HepG2 (cell line): ENCODE measurements at regions not wholly inside any gene's neighbourhood (a gene's known extent, or its start where the extent isn't known, plus 50 kb on each side); places are given as distances from the start of the nearest gene placed in this dataset.
A peak's percentile ranks its signal among the peaks of the same experiment; 100 is the strongest.

Source experiments
- ETV5 ChIP-seq: IDR thresholded peaks from 2 replicates; pipeline ENCODE4 v1.6.1; 2018; ENCODE audit warnings: missing biosample characterization, missing genetic modification reagents, inconsistent platforms, borderline replicate concordance
- PRMT3 ChIP-seq: sonication (generic); formaldehyde crosslinking; IDR thresholded peaks from 2 replicates; pipeline ENCODE4 v1.8.1; 2022; ENCODE audit warnings: low read depth, mild to moderate bottlenecking, moderate library complexity, missing genetic modification reagents, borderline replicate concordance
- RXRA ChIP-seq: sonication (generic); formaldehyde crosslinking; IDR thresholded peaks from 2 replicates; pipeline ENCODE4 v1.5.1; 2020; ENCODE audit warnings: missing genetic modification reagents
- SMAD3 ChIP-seq: sonication (generic); formaldehyde crosslinking; IDR thresholded peaks from 2 replicates; pipeline ENCODE4 v1.4.0; 2020; ENCODE audit warnings: missing genetic modification reagents
- TAF15 ChIP-seq: fragments of 200-400 bp; formaldehyde crosslinking; IDR thresholded peaks from one replicate; pipeline ENCODE4 v1.6.1; 2018; ENCODE audit warnings: mild to moderate bottlenecking, low read depth, low read length; ENCODE audit not compliant: poor library complexity, severe bottlenecking
- ZFP90 ChIP-seq: sonication (generic); formaldehyde crosslinking; IDR thresholded peaks from 2 replicates; pipeline ENCODE4 v1.8.0; 2022; ENCODE audit warnings: missing genetic modification reagents, mild to moderate bottlenecking, inconsistent platforms, borderline replicate concordance
- ZNF350 ChIP-seq: sonication (generic); formaldehyde crosslinking; IDR thresholded peaks from 2 replicates; pipeline ENCODE4 v1.4.0; 2020; ENCODE audit warnings: mild to moderate bottlenecking, low read depth, missing genetic modification reagents, borderline replicate concordance
- TF ChIP-seq, protein P1 (sequence below): sonication (generic); formaldehyde crosslinking; IDR thresholded peaks from 2 replicates; pipeline ENCODE4 v1.4.0; 2020; ENCODE audit warnings: low read depth, missing genetic modification reagents
- TF ChIP-seq, protein P2 (sequence below): sonication (generic); formaldehyde crosslinking; IDR thresholded peaks from 2 replicates; pipeline ENCODE4 v1.8.0; 2023; ENCODE audit warnings: mild to moderate bottlenecking, missing genetic modification reagents
- TF ChIP-seq, protein P3 (sequence below): fragments of 450-650 bp; IDR thresholded peaks from 2 replicates; pipeline ENCODE4 v1.6.1; 2017
- TF ChIP-seq, protein P4 (sequence below): sonication (generic); formaldehyde crosslinking; IDR thresholded peaks from 2 replicates; pipeline ENCODE4 v1.4.0; 2020; ENCODE audit warnings: missing genetic modification reagents, borderline replicate concordance
- TF ChIP-seq, protein P5 (sequence below): sonication (generic); formaldehyde crosslinking; IDR thresholded peaks from 2 replicates; pipeline ENCODE4 v1.4.0; 2020; ENCODE audit warnings: mild to moderate bottlenecking, missing genetic modification reagents
- TF ChIP-seq, protein P6 (sequence below): sonication (generic); formaldehyde crosslinking; conservative IDR thresholded peaks from 2 replicates; pipeline ENCODE4 v1.4.0; 2020; ENCODE audit warnings: missing genetic modification reagents

DNA sequence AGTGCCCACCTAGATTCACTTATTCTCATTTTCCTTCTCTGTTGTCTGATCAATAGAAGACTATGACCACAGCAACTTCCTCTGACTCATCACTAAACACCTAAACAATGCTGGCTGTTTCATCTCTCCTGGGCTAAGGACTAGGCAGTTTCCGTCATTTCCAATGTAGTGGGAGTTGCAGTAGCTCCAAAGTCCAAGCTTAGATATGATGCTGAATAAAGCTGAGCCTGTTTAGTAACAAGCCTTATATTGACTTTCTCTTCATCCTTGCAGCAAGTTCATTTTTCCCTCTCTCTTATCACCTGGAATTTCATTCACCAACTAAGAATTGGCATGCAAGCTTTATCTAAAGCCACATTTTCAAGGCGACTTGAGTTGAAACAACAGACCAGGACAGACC is 53.5 kb upstream of the PCDH9 start (continued):
- TF ChIP-seq, protein P1, sequence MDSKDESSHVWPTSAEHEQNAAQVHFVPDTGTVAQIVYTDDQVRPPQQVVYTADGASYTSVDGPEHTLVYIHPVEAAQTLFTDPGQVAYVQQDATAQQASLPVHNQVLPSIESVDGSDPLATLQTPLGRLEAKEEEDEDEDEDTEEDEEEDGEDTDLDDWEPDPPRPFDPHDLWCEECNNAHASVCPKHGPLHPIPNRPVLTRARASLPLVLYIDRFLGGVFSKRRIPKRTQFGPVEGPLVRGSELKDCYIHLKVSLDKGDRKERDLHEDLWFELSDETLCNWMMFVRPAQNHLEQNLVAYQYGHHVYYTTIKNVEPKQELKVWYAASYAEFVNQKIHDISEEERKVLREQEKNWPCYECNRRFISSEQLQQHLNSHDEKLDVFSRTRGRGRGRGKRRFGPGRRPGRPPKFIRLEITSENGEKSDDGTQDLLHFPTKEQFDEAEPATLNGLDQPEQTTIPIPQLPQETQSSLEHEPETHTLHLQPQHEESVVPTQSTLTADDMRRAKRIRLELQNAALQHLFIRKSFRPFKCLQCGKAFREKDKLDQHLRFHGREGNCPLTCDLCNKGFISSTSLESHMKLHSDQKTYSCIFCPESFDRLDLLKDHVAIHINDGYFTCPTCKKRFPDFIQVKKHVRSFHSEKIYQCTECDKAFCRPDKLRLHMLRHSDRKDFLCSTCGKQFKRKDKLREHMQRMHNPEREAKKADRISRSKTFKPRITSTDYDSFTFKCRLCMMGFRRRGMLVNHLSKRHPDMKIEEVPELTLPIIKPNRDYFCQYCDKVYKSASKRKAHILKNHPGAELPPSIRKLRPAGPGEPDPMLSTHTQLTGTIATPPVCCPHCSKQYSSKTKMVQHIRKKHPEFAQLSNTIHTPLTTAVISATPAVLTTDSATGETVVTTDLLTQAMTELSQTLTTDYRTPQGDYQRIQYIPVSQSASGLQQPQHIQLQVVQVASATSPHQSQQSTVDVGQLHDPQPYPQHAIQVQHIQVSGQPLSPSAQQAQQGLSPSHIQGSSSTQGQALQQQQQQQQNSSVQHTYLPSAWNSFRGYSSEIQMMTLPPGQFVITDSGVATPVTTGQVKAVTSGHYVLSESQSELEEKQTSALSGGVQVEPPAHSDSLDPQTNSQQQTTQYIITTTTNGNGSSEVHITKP, result no peak
- TF ChIP-seq TAF15, result no peak
- TF ChIP-seq PRMT3 (CRISPR knock-in tag), result no peak
- TF ChIP-seq ZFP90 (CRISPR knock-in tag), result no peak
- TF ChIP-seq, protein P2, sequence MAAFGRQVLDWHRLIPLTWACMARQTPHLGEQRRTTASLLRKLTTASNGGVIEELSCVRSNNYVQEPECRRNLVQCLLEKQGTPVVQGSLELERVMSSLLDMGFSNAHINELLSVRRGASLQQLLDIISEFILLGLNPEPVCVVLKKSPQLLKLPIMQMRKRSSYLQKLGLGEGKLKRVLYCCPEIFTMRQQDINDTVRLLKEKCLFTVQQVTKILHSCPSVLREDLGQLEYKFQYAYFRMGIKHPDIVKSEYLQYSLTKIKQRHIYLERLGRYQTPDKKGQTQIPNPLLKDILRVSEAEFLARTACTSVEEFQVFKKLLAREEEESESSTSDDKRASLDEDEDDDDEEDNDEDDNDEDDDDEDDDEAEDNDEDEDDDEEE (CRISPR knock-in tag), result no peak
- no peak for TF ChIP-seq SMAD3 (CRISPR knock-in tag)
- TF ChIP-seq, protein P3, sequence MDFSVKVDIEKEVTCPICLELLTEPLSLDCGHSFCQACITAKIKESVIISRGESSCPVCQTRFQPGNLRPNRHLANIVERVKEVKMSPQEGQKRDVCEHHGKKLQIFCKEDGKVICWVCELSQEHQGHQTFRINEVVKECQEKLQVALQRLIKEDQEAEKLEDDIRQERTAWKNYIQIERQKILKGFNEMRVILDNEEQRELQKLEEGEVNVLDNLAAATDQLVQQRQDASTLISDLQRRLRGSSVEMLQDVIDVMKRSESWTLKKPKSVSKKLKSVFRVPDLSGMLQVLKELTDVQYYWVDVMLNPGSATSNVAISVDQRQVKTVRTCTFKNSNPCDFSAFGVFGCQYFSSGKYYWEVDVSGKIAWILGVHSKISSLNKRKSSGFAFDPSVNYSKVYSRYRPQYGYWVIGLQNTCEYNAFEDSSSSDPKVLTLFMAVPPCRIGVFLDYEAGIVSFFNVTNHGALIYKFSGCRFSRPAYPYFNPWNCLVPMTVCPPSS, result no peak
- peak; percentile 80; the same call in 1 of the 2 replicates for TF ChIP-seq ETV5
- TF ChIP-seq, protein P4, sequence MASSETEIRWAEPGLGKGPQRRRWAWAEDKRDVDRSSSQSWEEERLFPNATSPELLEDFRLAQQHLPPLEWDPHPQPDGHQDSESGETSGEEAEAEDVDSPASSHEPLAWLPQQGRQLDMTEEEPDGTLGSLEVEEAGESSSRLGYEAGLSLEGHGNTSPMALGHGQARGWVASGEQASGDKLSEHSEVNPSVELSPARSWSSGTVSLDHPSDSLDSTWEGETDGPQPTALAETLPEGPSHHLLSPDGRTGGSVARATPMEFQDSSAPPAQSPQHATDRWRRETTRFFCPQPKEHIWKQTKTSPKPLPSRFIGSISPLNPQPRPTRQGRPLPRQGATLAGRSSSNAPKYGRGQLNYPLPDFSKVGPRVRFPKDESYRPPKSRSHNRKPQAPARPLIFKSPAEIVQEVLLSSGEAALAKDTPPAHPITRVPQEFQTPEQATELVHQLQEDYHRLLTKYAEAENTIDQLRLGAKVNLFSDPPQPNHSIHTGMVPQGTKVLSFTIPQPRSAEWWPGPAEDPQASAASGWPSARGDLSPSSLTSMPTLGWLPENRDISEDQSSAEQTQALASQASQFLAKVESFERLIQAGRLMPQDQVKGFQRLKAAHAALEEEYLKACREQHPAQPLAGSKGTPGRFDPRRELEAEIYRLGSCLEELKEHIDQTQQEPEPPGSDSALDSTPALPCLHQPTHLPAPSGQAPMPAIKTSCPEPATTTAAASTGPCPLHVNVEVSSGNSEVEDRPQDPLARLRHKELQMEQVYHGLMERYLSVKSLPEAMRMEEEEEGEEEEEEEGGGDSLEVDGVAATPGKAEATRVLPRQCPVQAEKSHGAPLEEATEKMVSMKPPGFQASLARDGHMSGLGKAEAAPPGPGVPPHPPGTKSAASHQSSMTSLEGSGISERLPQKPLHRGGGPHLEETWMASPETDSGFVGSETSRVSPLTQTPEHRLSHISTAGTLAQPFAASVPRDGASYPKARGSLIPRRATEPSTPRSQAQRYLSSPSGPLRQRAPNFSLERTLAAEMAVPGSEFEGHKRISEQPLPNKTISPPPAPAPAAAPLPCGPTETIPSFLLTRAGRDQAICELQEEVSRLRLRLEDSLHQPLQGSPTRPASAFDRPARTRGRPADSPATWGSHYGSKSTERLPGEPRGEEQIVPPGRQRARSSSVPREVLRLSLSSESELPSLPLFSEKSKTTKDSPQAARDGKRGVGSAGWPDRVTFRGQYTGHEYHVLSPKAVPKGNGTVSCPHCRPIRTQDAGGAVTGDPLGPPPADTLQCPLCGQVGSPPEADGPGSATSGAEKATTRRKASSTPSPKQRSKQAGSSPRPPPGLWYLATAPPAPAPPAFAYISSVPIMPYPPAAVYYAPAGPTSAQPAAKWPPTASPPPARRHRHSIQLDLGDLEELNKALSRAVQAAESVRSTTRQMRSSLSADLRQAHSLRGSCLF, result no peak
- no peak for TF ChIP-seq RXRA (CRISPR knock-in tag)
- TF ChIP-seq, protein P5, sequence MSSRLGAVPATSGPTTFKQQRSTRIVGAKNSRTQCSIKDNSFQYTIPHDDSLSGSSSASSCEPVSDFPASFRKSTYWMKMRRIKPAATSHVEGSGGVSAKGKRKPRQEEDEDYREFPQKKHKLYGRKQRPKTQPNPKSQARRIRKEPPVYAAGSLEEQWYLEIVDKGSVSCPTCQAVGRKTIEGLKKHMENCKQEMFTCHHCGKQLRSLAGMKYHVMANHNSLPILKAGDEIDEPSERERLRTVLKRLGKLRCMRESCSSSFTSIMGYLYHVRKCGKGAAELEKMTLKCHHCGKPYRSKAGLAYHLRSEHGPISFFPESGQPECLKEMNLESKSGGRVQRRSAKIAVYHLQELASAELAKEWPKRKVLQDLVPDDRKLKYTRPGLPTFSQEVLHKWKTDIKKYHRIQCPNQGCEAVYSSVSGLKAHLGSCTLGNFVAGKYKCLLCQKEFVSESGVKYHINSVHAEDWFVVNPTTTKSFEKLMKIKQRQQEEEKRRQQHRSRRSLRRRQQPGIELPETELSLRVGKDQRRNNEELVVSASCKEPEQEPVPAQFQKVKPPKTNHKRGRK, result no peak
- TF ChIP-seq, protein P6, sequence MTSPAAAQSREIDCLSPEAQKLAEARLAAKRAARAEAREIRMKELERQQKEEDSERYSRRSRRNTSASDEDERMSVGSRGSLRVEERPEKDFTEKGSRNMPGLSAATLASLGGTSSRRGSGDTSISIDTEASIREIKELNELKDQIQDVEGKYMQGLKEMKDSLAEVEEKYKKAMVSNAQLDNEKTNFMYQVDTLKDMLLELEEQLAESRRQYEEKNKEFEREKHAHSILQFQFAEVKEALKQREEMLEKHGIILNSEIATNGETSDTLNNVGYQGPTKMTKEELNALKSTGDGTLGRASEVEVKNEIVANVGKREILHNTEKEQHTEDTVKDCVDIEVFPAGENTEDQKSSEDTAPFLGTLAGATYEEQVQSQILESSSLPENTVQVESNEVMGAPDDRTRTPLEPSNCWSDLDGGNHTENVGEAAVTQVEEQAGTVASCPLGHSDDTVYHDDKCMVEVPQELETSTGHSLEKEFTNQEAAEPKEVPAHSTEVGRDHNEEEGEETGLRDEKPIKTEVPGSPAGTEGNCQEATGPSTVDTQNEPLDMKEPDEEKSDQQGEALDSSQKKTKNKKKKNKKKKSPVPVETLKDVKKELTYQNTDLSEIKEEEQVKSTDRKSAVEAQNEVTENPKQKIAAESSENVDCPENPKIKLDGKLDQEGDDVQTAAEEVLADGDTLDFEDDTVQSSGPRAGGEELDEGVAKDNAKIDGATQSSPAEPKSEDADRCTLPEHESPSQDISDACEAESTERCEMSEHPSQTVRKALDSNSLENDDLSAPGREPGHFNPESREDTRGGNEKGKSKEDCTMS, result no peak
- no peak for TF ChIP-seq ZNF350 (CRISPR knock-in tag)
